ENCODE measurements at regions not wholly inside any gene's neighbourhood (a gene's known extent, or its start where the extent isn't known, plus 50 kb on each side); places are given as distances from the start of the nearest gene placed in this dataset.
"Not testable (repeated sequence)": the region's sequence is repeated elsewhere in the genome, so short reads cannot be mapped to it uniquely, and the experiment has no call there.

DNA sequence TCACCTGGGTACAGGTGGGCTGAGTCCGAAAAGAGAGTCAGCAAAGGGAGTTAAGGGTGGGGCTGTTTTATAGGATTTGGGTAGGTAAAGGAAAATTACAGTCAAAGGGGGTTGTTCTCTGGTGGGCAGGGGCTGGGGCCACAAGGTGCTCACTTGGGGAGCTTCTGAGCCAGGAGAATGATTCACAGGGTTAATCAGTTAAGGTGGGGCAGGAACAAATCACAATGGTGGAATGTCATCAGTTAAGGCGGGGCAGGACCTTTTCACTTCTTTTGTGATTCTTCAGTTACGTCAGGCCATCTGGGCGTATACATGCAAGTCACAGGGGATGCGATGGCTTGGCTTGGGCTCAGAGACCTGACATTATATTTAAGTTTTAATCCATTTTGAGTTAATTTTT is 179.7 kb upstream of the TRPC7 start:
- SMC1A ChIA-PET (ENCODE audit: uncharacterized antibody, unreplicated experiment); FAIRE-seq; DNase-seq (ENCODE audit: low read depth, low spot score); CTCF ChIA-PET; H3K9me3 ChIP-seq (replicated peaks; ENCODE audit: control insufficient read depth, insufficient read depth, low read length); RAD21 ChIA-PET (ENCODE audit: unreplicated experiment); H3K27me3 ChIP-seq (replicated peaks in 1 of 2; ENCODE audit: control insufficient read depth in 2 of 2, insufficient read depth in 2 of 2, low read length in 1 of 2); ATAC-seq; H3K9ac ChIP-seq (ENCODE audit: control insufficient read depth, insufficient read depth, low read length); POLR2A ChIA-PET; H3K4me3 ChIP-seq; H3K27ac ChIP-seq (ENCODE audit: control insufficient read depth, insufficient read depth); H3K4me1 ChIP-seq (ENCODE audit: control insufficient read depth, insufficient read depth, low read length); in situ Hi-C loops (cut with MboI); intact Hi-C loops (cut with micrococcal nuclease; ENCODE audit: unreplicated experiment); H4K20me1 ChIP-seq (ENCODE audit: control insufficient read depth, insufficient read depth); H3K79me2 ChIP-seq (ENCODE audit: control insufficient read depth, insufficient read depth, low read length); BruUV-seq (replicated peaks); H2AFZ ChIP-seq (ENCODE audit: control insufficient read depth, low read depth, low read length); H3K4me2 ChIP-seq (ENCODE audit: control insufficient read depth, insufficient read depth); H3K36me3 ChIP-seq (ENCODE audit: control insufficient read depth in 2 of 2, insufficient read depth in 2 of 2, low read length in 1 of 2): not testable (repeated sequence)
- 31% methylated on average over 5 of the region's 5 CpGs for WGBS (ENCODE audit: insufficient coverage, insufficient replicate concordance, low lambda C conversion rate, missing lambda C conversion rate)

GRCh38 chr5:136538534-136538933 is 173.2 kb upstream of the TRPC7 start:
- no peak overlapping the region for H3K27ac ChIP-seq (ENCODE audit: control insufficient read depth, insufficient read depth)
- BruUV-seq (replicated peaks), result no TSS peak

More at GRCh38 chr5:136538534-136538933, 173.2 kb upstream of the TRPC7 start:
- H3K4me1 ChIP-seq (ENCODE audit: control insufficient read depth, insufficient read depth, low read length), result no peaks in the 10 kb centered on the region
- no peaks in the 10 kb centered on the region for H4K20me1 ChIP-seq (ENCODE audit: control insufficient read depth, insufficient read depth)
- 3% methylated on average over 2 of the region's 2 CpGs for WGBS (ENCODE audit: insufficient coverage, insufficient replicate concordance, low lambda C conversion rate, missing lambda C conversion rate)
- DNase-seq (ENCODE audit: low read depth, low spot score) (no peak), ATAC-seq (no peak), FAIRE-seq (no peak)
- ChIA-PET POLR2A (interaction anchor here (0.6 kb wide), 3 partner anchors 12 to 798 kb away, joined by 3 to 5 read pairs (median 3); no protein-coding TSS in a partner anchor), RAD21 (ENCODE audit: unreplicated experiment) (no interaction called here), SMC1A (ENCODE audit: uncharacterized antibody, unreplicated experiment) (no interaction called here), CTCF (interaction anchor here (1.3 kb wide), 1 partner anchor 289 kb away, joined by 3 read pairs; no protein-coding TSS in a partner anchor)
- no peak overlapping the region for H3K9ac ChIP-seq (ENCODE audit: control insufficient read depth, insufficient read depth, low read length)
- no peaks in the 10 kb centered on the region for H3K79me2 ChIP-seq (ENCODE audit: control insufficient read depth, insufficient read depth, low read length)
- no peak overlapping the region for H2AFZ ChIP-seq (ENCODE audit: control insufficient read depth, low read depth, low read length)
- no peak for TF ChIP-seq KDM1A (IDR thresholded peaks at IDR 0.05; ENCODE audit: borderline replicate concordance)
- no peak for TF ChIP-seq NR2C1 (IDR thresholded peaks at IDR 0.05)
- no peak for TF ChIP-seq NFYB (IDR thresholded peaks at IDR 0.05; ENCODE audit: insufficient read depth, low read depth, low read length)
- TF ChIP-seq ZNF622 (IDR thresholded peaks at IDR 0.05), result no peak
- TF ChIP-seq IKZF2 (IDR thresholded peaks at IDR 0.05), result no peak
- no peak for TF ChIP-seq HDAC6 (IDR thresholded peaks at IDR 0.05; ENCODE audit: unreplicated experiment)
- no peaks in the 10 kb centered on the region for H3K36me3 ChIP-seq (ENCODE audit: control insufficient read depth in 2 of 2, insufficient read depth in 2 of 2, low read length in 1 of 2)
- no peak overlapping the region for H3K4me3 ChIP-seq
- no peaks in the 10 kb centered on the region for H3K9me3 ChIP-seq (replicated peaks; ENCODE audit: control insufficient read depth, insufficient read depth, low read length)
- H3K27me3 ChIP-seq (replicated peaks in 1 of 2; ENCODE audit: control insufficient read depth in 2 of 2, insufficient read depth in 2 of 2, low read length in 1 of 2), result no peaks in the 10 kb centered on the region
- in situ Hi-C loops (cut with MboI) (no loop called here), intact Hi-C loops (cut with micrococcal nuclease; ENCODE audit: unreplicated experiment) (no loop called here)
- no peak overlapping the region for H3K4me2 ChIP-seq (ENCODE audit: control insufficient read depth, insufficient read depth)

Measured in GM12878 (cell line).